ENCODE measurements at regions not wholly inside any gene's neighbourhood (a gene's known extent, or its start where the extent isn't known, plus 50 kb on each side); places are given as distances from the start of the nearest gene placed in this dataset.

DNA sequence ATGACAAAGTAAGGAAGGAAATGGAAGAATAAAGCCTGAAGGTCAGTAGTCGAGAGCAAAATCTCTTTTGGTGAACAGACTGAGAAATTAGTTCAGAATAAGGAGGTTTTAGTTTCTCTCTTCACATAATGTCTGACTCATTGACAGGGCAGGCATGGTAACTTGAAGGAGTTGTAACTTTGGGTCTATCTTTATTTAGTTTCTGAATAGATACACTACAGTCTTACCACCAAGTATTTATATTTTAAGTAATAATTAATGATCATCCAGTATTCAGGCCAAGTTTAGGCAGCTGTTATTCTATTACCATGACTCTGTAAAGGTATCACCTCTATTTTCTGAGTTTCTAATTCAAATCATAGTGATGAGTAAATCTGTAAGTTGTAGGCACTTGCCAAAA, 219.9 kb downstream of the SPRY2 start:
- DNase-seq, result no peak

- no peak for DNase-seq
Observed at GRCh38 chr13:80118506-80118905, 222.4 kb downstream of the SPRY2 start.

GRCh38 chr13:80118099-80118498, 222.8 kb downstream of the SPRY2 start:
- no peak for DNase-seq

GRCh38 chr13:80117515-80117914, 223.4 kb downstream of the SPRY2 start:
- DNase-seq, result no peak

DNA sequence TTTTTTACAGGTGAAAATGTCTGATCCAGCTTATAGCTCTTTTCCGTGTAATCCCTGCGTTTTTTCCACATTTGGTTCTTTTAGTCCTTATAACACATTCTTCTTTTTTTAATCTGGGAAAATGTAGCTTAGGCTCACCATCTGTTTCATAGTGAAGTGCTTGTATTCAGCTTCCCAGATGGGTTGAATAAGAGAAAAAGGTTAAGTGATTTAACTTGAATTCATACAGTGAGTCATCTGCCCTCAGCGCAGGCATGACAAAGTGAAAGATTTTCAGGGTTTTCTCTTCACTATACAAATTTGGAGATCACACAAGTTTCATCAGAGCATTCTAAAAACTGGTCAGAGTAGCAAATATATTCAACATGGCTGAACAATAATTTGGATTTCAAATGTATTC, 224.8 kb downstream of the SPRY2 start:
- no peak for DNase-seq

DNA sequence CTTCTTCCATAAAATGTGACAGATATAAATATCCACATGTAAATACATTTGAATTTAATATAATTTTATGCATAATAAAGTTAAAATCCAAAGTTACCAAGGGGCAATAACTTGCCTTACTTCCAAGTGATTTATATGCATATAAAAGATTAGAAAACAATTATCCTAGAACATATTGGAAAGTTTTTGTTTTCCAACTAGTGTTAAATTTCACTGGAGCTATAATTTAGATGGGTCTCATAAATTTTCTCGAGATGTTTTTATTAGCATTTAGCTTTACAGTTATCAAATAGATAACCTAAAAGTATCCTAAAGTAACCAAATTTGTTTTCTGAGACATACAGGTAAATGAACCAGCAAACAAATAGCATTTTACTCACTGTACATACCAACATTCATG, 225.3 kb downstream of the SPRY2 start:
- DNase-seq, result no peak

GRCh38 chr13:80113714-80114454, 227.0 kb downstream of the SPRY2 start:
- DNase-seq, result no peak

DNA sequence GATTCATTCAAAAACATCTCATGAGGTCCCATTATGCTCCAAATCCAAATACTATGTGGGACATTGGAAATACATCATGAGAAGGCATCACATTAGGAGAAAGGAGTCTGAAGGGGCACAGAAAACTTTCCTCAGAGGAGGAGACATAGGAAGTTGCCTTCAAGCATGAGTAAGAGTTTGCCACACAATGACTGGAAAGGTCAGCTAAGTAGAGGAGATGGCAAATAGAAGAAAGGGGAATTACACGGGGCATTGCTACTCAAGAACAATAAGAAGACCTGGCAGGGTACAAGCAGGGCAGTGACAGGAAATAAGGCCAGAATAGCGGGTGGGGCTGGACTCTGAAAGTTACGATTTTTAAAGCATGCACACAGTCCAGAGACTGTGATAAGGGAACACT, 231.6 kb downstream of the SPRY2 start:
- DNase-seq, result no peak

- no peak for DNase-seq
Observed at GRCh38 chr13:80105350-80105749, 235.6 kb downstream of the SPRY2 start.

DNA sequence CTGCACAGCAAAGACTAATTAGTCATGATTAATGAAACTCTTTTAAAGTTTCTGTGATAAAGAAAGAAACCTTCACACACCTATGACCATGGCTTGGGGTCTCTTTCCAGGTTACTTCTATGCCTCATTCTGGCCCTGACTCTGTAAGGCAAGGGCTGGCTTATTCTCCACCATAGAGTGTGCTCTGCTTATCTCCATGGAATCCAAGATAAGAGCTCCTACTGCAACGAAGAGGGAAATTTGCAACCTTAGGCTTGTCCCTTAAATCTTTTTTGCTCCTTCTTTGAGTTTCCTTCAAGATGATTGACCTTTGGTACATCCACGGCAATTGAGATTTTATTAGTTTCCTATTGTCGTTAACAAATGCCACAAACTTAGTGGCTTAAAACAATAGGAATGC, 239.9 kb downstream of the SPRY2 start:
- DNase-seq, result no peak

- DNase-seq, result no peak
Observed at GRCh38 chr13:80100636-80101035, 240.3 kb downstream of the SPRY2 start.

DNA sequence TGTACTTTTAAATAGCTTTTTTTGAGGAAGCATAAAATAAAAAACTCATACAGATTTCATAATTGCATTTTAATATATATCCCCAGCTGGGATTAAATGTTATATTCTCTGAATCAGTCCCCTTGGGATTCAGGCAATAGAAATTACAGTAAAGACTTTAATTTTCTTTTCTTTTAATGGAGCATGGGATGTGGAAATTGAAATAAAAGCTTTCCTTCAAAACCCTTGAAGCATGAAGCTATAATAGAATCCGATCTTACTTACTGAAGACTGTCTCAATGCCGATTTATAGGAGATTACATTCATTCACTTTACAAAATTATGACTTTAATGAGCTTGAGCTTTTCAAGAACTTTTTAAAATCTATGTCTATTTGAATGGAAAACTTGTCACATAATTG, 243.4 kb downstream of the SPRY2 start:
- DNase-seq, result no peak

DNA sequence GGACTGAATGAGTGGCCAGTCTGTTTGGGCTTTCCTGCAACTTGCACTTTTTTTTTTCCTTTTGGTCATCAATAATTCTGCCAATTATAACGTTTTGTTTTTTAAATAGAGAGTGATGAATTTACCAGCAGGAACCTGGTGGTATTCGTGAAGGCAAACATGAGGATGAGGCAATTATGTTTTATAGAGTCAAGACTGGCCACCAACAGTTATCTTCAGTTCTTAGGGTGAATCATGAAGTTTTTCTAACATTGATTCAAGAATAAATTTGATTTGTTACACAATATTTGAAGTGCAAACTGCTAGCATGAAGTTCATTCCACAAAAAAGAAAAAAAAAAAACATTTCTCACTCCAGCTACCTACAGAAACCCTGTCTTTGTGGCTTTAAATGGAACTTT, 244.5 kb downstream of the SPRY2 start:
- DNase-seq, result no peak

GRCh38 chr13:80094526-80094925, 246.4 kb downstream of the SPRY2 start:
- no peak for DNase-seq

DNA sequence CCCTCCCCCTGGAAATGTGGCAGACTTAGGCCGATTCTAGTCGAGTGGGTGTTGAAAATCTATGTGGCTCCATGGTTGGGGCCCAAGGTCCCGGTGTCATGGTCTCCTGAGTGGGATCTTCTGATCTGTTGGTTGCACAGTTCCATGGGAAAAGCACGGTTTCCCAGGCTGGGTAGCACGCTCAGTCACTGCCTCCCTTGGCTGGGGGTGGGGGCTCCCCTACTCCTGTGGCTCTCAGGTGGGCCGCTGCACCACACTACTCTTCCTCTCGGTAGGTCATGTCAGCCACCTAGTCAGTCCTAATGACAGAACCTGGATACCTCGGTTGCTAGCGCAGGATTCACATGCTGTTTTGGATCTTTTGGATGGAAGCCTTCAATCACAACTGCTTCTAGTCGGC, 247.0 kb downstream of the SPRY2 start:
- no peak for DNase-seq

DNA sequence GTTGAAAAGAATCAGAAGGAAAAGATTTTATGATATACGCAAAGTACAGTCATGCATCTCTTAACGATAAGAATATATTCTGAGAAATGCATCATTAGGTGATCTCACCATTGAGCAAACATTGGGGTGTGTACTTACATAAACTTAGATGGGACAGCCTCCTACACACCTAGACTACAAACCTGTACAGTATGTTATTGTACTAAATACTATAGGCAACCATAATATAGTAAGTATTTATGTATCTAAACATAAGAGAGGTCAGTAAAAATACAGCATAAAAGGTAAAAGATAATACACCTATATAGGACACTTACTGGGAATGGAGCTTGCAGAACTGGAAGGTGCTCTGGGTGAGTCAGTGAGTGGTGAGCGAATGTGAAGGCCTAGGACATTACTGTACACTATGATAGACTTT, 254.6 kb downstream of the SPRY2 start:
- no peak for DNase-seq

DNA sequence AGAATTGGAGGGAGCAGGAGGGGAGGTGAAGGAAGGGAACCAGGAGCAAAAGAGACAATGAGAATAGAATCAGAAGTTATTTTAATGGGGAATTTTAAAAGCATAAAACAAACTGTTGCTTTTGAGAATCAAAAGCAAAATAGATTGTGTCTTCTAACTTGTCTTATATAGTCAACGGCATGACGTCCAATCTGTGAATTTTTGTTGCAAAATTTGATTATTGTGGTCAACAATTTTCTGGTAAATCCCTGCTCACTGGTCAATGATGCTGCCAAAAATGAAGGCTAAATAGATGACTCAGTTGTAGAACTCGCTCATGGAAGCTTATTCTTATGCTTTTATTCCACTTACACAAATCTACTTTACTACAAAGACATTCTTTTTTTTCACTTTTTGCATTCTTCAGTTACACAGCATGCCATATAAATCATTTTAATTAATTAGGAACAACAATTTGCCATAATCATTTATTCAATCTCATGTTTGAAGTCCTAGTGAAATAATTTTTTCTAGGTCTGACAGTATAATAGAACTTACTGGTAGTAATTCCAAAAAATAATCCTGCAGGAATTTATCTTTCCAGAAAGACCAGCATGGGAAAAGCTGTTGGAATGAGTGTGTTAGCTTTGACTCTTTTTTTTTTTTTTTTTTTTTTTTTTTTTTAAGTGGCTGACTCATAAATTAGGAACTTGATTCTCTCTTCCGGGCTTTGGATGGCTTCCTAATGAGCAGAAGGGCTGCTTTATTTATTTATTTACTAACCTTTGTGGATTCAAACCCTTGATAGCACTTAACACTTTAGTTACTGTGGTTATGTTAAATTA, 256.9 kb downstream of the SPRY2 start:
- DNase-seq, result no peak

- no peak for DNase-seq
Observed at GRCh38 chr13:80083081-80083852, 257.7 kb downstream of the SPRY2 start.

- DNase-seq, result no peak
Observed at GRCh38 chr13:80082396-80083080, 258.4 kb downstream of the SPRY2 start.

DNA sequence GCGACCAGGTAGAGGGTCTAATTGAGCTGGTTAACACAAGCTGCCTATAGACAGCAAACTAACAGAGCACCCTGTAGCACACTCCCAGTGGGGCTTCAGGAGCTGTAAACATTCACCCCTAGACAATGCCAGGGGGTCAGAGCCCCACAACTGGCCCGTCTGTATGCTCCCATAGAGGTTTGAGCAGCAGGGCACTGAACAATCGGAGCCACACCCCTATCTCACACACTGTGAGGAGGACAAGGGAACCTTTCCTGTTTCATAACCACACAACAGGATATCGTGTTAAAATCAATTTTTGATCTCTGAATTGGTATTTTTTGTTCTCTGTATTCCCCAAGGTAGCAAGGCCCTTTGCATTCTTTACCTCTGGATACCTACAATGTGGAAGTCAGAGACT, 266.1 kb downstream of the SPRY2 start:
- DNase-seq, result no peak

GRCh38 chr13:80074143-80074752, 266.7 kb downstream of the SPRY2 start:
- no peak for DNase-seq

DNA sequence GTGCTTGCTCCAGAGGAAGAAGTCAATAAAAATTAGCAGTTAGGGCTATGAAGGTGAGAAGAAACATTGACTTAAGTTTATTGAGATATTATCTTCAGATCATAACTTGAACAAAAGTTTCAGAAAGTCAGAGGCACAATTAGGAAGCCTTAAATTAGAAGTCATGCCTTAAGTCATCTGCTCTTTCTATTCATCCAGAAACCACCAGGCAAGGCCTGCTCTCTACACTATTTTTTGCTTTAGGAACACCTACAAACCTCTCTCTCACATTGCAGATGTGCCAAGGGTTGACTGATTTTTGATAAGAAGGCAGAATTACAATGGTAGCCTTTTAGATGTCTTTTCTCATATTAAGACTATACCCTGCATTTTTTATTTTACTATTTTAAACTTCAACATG, 268.7 kb downstream of the SPRY2 start:
- no peak for DNase-seq

Data from stimulated activated CD4-positive, alpha-beta T cell treated with anti-CD3 and anti-CD28 coated beads, Interleukin-2, amount 100 ng/mL, for 24 hours (primary cell).